Fibroblast of skin of right biceps (primary cell): ENCODE measurements at regions not wholly inside any gene's neighbourhood (a gene's known extent, or its start where the extent isn't known, plus 50 kb on each side); places are given as distances from the start of the nearest gene placed in this dataset.
A peak's percentile ranks its signal among the peaks of the same experiment; 100 is the strongest.

ENCODE experiments used
- DNase-seq: peaks from one replicate; pipeline ENCODE4 v3.0.0-alpha.2; 2013

DNA sequence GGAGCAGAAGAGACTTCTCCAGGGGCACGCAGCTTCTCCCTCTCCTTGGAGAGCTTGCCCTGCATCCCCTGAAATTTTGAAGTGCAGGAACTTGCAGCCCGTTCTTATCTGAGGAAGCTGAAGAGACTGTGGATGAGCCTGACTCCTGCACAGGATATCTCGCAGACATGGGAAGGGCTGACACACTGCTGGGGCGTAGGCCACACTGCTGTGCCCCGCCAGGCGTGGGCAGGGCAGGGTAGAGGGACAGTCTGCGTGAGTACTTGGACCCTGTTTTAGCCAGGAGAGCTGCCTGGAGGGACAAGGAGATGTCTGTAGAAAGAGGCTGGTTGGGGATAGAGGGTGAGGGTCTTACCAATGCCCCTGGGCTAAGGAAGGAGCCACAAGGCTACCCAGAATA lies 353.7 kb upstream of the NBEA start:
- no peak for DNase-seq

GRCh38 chr13:34589581-34589980 lies 352.5 kb upstream of the NBEA start:
- no peak for DNase-seq

- DNase-seq = no peak
Measured at GRCh38 chr13:34591129-34591528, 350.9 kb upstream of the NBEA start.

DNA sequence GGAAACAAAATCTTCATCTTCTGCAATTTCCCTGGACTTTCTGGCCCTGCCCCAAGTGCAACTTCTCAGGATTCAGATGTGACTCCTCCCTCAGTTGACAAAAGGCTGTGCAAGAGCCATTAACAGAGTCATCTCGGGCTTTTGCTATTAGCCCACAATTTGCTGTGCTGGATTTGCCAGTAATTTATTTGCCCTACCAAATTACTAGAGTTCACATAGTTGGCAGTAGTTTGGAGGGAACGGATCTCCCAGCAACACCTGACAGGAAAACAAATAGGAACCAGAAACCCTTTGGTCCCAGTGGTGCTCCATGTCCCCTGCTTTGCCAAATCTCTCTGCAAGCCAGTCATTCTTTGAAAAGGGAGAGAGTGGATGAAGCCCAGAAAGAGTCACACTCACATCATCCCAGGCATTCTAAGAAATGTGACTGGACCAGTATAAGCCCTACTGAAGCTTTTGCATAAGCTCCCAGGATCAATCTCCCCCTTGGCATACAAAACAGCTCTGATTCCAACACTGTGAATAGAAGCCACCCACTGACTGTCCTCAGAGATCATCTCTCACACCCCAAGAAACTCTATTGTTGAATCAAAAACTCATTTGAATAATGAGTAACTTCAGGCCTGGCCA lies 350.1 kb upstream of the NBEA start:
- no peak for DNase-seq

DNA sequence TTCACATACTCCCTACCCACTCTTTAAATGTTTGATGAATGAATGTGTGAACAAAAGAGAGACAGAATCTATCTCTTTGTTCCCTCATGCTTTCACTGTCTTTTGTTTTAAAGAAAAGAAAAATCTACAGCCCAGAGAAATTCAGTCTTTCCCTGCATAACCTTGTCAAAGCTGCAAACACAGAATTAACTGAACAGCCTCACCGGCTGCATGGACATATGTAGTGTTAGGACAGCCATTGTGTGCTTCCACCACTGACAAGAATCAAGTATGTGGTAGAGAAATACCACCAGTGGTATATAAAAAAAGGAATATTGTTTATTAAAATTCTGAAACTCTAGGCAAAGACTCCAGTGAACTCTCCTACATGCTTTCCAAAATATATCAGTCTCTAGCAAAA lies 348.4 kb upstream of the NBEA start:
- DNase-seq = no peak

DNA sequence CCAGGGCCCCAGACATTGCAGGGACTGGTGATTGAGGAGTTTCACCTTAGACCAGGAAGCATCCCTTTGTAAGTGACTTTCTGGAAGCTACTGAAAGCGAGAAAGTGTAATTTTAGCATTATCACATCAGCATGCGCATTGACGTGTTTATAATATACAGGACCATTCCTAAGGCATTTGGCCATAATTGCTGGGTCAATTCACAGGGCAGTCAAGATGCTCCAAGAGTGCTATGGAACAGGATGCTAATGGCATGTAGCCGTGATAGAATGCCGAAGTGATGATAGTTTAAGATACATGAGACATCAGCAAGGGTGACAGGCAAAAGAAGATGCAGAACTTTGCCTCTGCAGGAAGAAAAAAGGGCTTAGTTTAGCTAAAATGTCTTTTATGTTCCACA lies 347.6 kb upstream of the NBEA start:
- DNase-seq = no peak

DNA sequence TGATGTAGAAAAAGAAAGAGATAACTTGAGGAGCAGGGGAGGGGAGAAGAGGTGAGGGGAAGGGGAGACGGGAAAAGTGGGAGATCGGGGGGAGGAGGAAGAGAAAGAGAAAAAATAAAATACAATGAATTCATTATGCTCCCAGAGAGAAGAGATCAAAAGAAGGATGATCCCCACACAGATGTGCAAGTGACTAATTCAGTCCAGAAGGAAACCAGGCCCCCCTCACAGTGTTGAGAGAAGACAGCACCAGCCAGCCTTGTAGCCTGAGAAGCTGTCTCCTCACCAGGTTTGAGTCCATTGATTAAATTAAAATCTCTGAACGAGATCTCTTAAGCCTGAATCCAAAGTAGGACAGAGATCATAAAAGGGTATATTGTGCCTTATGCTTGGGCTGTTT lies 333.7 kb upstream of the NBEA start:
- no peak for DNase-seq

DNA sequence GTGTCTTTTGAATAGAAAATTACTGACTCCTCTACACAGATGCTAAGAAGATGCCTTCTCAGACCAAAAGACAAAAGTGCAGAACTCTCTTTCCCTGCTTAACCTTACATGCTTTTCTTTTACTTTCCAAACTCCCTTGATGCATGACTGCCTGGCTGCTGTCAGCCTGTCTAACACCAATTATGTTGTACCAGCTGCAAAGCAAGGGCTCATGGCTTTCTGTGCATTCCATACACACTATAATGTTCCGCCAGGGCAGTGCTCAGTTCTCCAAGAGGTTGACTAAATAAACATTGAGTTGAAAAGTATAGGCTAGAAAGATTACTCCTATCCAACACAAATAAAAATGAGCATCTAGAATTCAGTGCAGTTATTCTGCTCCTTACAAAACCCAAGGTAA lies 330.4 kb upstream of the NBEA start:
- no peak for DNase-seq

- peak; percentile 45 for DNase-seq
Measured at GRCh38 chr13:34617473-34618083, 324.5 kb upstream of the NBEA start.

DNA sequence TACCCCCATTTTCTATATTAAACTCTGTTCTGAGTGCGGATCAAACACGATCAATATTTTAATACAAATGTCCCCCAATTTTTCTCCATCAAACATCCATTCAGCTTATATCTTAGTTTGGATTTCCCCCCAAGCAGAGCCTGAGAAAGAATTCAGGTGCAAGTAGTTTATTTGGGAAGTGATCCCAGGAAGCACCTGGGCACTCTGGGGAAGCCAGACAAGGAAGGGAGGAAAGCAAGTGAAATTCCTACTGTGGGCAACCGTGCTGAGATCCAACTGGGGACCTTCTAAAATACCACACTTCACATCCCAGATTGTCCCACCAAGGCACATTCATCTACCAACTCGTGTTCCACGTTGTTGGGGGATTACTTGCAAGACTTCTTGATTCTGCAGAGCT lies 323.4 kb upstream of the NBEA start:
- no peak for DNase-seq

DNA sequence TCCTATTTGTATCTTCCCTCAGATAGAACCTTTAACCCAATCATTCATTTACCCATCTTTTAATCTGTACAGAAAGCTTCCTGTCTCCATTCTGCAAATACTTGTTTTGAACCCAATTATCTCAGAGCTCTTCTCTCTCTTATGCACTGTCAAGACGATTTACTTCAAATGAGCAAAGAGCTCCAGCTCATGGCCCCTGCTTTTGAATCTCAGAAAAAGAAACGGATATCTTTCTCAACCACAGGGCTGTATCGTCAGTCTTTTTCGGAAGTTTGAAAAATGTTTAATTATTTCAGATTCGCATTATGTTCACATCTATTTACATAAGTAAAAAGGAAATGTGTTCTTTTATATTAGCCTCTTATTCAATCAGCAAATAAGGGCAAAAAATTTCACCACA lies 322.7 kb upstream of the NBEA start:
- DNase-seq = no peak

DNA sequence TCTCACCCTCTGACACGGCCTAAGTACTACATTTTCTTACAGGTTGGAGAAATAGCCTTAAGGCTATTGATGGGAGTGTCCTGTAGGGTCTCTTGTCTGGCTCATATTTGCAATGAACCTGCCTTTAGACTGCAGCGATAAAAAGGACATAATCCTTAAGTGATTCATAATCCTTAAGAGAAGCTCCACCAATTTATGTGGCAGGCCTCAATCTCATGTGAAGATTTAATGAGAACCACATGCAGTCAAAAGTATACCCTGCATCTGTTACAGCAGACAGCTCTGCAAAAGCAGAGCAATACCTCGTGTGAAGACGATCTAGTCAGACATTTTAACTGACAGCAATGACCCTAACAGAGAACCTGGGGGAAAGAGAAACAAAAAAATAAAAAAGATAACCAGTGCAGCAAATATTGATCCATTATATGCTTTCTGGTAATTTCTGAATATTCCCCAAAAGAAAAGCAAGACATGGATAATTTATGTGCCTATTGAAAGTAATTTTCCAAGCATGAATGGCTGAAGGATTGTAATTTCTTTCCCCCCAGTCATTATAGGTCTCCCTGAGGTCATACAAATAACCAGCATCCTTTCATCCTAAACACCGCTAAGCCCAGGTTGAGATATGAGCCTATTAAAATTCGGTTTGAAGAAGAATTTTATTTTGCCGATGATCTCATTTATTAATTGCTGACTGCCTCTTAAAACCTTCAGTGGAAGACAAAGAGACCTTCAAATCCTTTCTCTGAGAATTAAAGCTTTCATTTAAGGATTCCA lies 321.8 kb upstream of the NBEA start:
- DNase-seq = peak; percentile 36

GRCh38 chr13:34620862-34621261 lies 321.2 kb upstream of the NBEA start:
- no peak for DNase-seq

GRCh38 chr13:34623331-34623730 lies 318.7 kb upstream of the NBEA start:
- DNase-seq = no peak

GRCh38 chr13:34627509-34628208 lies 314.4 kb upstream of the NBEA start:
- no peak for DNase-seq

- no peak for DNase-seq
Measured at GRCh38 chr13:34628209-34628682, 313.8 kb upstream of the NBEA start.

- DNase-seq = no peak
Measured at GRCh38 chr13:34634448-34634847, 307.6 kb upstream of the NBEA start.

GRCh38 chr13:34637138-34637537 lies 304.9 kb upstream of the NBEA start:
- DNase-seq = no peak

DNA sequence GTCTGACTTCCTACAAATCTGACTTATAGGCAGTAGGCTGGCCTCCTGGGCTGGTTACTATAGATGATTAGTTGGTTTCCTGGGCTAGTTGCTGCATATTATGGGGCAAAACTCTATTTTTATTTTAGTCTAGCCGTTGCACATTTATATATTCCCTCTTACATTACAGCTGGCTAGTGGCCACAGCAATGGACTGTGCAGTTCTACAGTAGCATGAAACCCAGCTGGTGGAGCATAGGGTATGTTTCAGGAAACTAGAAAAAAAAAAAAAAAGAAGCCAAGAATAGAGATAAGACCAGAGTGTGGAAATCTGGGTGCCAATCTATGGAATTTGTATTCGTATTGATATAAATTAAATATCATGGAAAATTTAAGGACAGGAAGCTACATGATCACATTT lies 304.4 kb upstream of the NBEA start:
- DNase-seq = no peak

- no peak for DNase-seq
Measured at GRCh38 chr13:34638897-34639296, 303.2 kb upstream of the NBEA start.

DNA sequence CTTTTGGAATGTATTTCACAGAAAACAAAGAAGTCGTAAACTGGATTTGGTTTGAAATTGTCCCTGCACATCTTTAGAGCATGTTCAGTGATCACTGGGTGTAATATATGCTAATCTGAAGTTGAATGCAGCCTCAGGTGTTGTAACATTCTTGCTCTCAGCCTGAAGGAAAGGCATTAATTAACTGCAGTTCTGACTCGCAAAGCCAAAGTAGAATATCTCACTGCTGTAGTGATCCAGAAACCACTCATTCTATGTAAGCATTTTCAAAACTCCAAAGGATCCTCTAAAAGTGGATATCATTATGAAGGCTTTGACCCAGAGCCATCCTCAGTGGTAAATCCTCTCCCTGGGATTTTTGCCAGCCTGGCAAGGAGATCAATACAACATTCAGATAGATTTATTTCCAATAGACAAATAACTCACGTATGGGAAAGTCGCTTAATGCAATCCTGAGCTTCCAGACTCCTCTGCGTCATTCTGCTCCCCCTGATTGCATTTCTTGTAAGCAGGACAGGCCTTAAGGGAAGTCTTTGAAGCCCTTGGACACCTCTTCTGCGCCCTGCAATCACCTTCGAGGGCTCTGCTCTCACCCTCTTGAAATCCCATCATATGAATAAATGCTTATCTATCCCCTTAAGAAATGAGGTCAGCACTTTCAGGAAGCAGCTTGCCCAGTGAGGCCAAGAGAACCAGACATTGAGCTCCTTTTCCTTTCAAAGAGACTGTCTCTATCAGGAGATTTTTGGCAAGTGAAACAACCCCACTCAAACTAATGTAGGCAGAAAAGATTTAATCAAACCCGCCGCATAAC lies 301.7 kb upstream of the NBEA start:
- no peak for DNase-seq

GRCh38 chr13:34640993-34641330 lies 301.1 kb upstream of the NBEA start:
- DNase-seq = no peak
